22Rv1 (cell line): ENCODE measurements at regions not wholly inside any gene's neighbourhood (a gene's known extent, or its start where the extent isn't known, plus 50 kb on each side); places are given as distances from the start of the nearest gene placed in this dataset.

ENCODE experiments used
- ZFX ChIP-seq: fragments of 450-650 bp; IDR thresholded peaks from 2 replicates; pipeline ENCODE4 v1.6.1; 2017; ENCODE audit warnings: antibody characterized with exemption, borderline replicate concordance
- TF ChIP-seq, protein P1 (sequence below): fragments of 450-650 bp; IDR thresholded peaks from 2 replicates; pipeline ENCODE4 v1.5.1; 2017; ENCODE audit warnings: mild to moderate bottlenecking

DNA sequence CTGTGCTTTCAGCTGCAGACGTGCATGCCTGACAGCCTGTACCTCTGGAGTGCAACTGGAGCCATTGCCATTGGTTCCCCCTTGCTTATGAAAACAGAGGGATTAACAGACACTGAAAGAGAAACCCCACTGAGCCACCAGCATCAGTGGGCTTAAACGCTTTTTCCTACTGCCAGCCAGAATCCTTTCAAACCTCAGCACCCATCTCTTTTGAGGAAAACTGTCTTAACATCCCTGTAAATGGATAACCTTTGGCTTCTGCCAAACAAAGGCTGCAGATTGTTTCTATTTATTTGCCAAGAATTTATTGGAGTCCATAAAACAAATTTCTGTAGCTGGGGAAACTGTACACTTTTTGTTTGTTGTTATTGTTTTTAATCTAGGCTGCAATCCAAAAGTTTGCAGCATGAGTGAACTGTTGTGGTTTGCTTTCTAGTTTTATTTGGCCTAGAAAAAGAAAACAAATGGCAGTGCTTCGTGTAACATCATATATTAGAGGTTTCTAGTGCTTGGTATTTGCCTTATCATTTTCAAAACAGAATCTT, 369.2 kb upstream of the IL12A start:
- TF ChIP-seq ZFX = no peak
- TF ChIP-seq, protein P1, sequence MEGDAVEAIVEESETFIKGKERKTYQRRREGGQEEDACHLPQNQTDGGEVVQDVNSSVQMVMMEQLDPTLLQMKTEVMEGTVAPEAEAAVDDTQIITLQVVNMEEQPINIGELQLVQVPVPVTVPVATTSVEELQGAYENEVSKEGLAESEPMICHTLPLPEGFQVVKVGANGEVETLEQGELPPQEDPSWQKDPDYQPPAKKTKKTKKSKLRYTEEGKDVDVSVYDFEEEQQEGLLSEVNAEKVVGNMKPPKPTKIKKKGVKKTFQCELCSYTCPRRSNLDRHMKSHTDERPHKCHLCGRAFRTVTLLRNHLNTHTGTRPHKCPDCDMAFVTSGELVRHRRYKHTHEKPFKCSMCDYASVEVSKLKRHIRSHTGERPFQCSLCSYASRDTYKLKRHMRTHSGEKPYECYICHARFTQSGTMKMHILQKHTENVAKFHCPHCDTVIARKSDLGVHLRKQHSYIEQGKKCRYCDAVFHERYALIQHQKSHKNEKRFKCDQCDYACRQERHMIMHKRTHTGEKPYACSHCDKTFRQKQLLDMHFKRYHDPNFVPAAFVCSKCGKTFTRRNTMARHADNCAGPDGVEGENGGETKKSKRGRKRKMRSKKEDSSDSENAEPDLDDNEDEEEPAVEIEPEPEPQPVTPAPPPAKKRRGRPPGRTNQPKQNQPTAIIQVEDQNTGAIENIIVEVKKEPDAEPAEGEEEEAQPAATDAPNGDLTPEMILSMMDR = no peak
